K562 (cell line): ENCODE measurements at regions not wholly inside any gene's neighbourhood (a gene's known extent, or its start where the extent isn't known, plus 50 kb on each side); places are given as distances from the start of the nearest gene placed in this dataset.

Experiments
- ATAC-seq: fragments of 200-7000 bp; cut with Tn5 transposase; 3 replicates; pipeline ENCODE4 v1.9.1; 2020; ENCODE audit warnings: moderate library complexity
- BruUV-seq: library from RNA; stranded (reverse); fragments of 400-500 nt; replicated peaks from 2 replicates; lab custom pipeline; 2021; lab: Mats Ljungman, UMichigan
- CTCF ChIA-PET: fragments of 300-600 bp; formaldehyde crosslinking; extraction: SDS; loops from one replicate; lab custom pipeline; 2021; ENCODE audit warnings: low intra/inter-chr PET ratio; lab: Yijun Ruan, JAX
- POLR2A ChIA-PET: fragments of 300-600, 350-650 bp; sonication (Branson Sonifier 250); formaldehyde crosslinking; extraction: SDS; loops from one replicate; lab custom pipeline; 2021; ENCODE audit warnings: antibody characterized with exemption, inconsistent platforms; lab: Yijun Ruan, JAX
- DNase-seq, 4 experiments: peaks; one replicate each; pipeline versions ENCODE4 v3.0.0 to v3.0.0-alpha.2; 2011 to 2018; ENCODE audit warnings: low spot score in 3 of 4, mixed read lengths in 3 of 4; ENCODE audit errors: extremely low read depth in 1 of 4
- FAIRE-seq: peaks from 2 replicates; lab custom pipeline; 2011; peaks lifted over from hg19 to GRCh38; lab: Jason Lieb, UNC
- H2AFZ ChIP-seq: 2 replicates; pipeline ENCODE4 v1.6.0; 2011; ENCODE audit warnings: low read depth, low read length, control low read depth, inconsistent platforms
- H3K27ac ChIP-seq: fragments of 200-600 bp; 3 replicates; pipeline ENCODE4 v1.8.0; 2011; ENCODE audit warnings: low read depth, mild to moderate bottlenecking, control low read depth, inconsistent platforms, low read length, moderate library complexity, mixed read lengths; ENCODE audit errors: extremely low read depth
- H3K27me3 ChIP-seq, 2 experiments: fragments of 300-600 bp in 1 of 2; 2 replicates in 1 of 2; 3 replicates in 1 of 2; pipeline versions ENCODE4 v1.6.0 to v1.8.0; 2011; ENCODE audit warnings: inconsistent platforms in 2 of 2, low read length in 2 of 2, mild to moderate bottlenecking in 1 of 2, mixed read lengths in 1 of 2, moderate library complexity in 1 of 2; ENCODE audit not compliant: control insufficient read depth in 2 of 2, insufficient read depth in 2 of 2
- H3K36me3 ChIP-seq: fragments of 300-600 bp; 3 replicates; pipeline ENCODE4 v1.8.0; 2011; ENCODE audit warnings: mild to moderate bottlenecking, low read length, inconsistent platforms; ENCODE audit not compliant: control insufficient read depth, insufficient read depth
- H3K4me1 ChIP-seq, 2 experiments: fragments of 200-600 bp in 1 of 2; replicated peaks in 1 of 2; 2 replicates in 1 of 2; 3 replicates in 1 of 2; pipeline versions ENCODE4 v1.5.1 to v1.8.0; 2011; ENCODE audit warnings: inconsistent platforms in 2 of 2, low read length in 2 of 2, mild to moderate bottlenecking in 1 of 2, mixed read lengths in 1 of 2, moderate library complexity in 1 of 2; ENCODE audit not compliant: control insufficient read depth in 2 of 2, insufficient read depth in 2 of 2
- H3K4me2 ChIP-seq: 2 replicates; pipeline ENCODE4 v1.6.1; 2011; ENCODE audit warnings: low read length, control low read depth, inconsistent platforms, mixed read lengths; ENCODE audit not compliant: insufficient read depth
- H3K4me3 ChIP-seq: fragments of 200-600 bp; sonication (generic), shearing (Covaris generic); 2 replicates; pipeline ENCODE4 v1.5.1; 2016; ENCODE audit warnings: control low read depth, inconsistent platforms
- H3K79me2 ChIP-seq: fragments of 200-600 bp; 3 replicates; pipeline ENCODE4 v1.8.0; 2011; ENCODE audit warnings: low read length, inconsistent platforms; ENCODE audit not compliant: control insufficient read depth, insufficient read depth
- H3K9ac ChIP-seq, 2 experiments: 2 replicates each; pipeline versions ENCODE4 v1.6.0 to v1.6.1; 2011; ENCODE audit warnings: low read depth in 2 of 2, low read length in 2 of 2, control low read depth in 1 of 2, inconsistent platforms in 1 of 2, mild to moderate bottlenecking in 1 of 2, mixed read lengths in 1 of 2; ENCODE audit not compliant: insufficient read depth in 1 of 2
- H3K9me1 ChIP-seq: one replicate; pipeline ENCODE4 v1.6.0; 2011; ENCODE audit warnings: inconsistent platforms, mild to moderate bottlenecking, low read length, moderate library complexity; ENCODE audit not compliant: control insufficient read depth, insufficient read depth
- H3K9me3 ChIP-seq: replicated peaks from 2 replicates; pipeline ENCODE4 v1.5.1; 2011; ENCODE audit warnings: low read depth, low read length, inconsistent platforms; ENCODE audit not compliant: control insufficient read depth, insufficient read depth
- H4K20me1 ChIP-seq: replicated peaks from 2 replicates; pipeline ENCODE4 v1.6.1; 2011; ENCODE audit warnings: low read length, inconsistent platforms, mixed read lengths; ENCODE audit not compliant: control insufficient read depth, insufficient read depth
- BCOR ChIP-seq: fragments of 450-650 bp; IDR thresholded peaks from 2 replicates; pipeline ENCODE4 v1.6.1; 2016
- CCNT2 ChIP-seq: IDR thresholded peaks from 2 replicates; pipeline ENCODE4 v1.6.1; 2011; ENCODE audit warnings: borderline replicate concordance, low read depth, mild to moderate bottlenecking, moderate library complexity, mixed read lengths, low read length; ENCODE audit not compliant: insufficient read length; ENCODE audit errors: extremely low read depth
- CEBPB ChIP-seq: fragments of 450-650 bp; IDR thresholded peaks from 2 replicates; pipeline ENCODE4 v1.6.1; 2016; ENCODE audit warnings: missing genetic modification characterization, missing compliant biosample characterization
- DACH1 ChIP-seq: fragments of 450-650 bp; IDR thresholded peaks from 2 replicates; pipeline ENCODE4 v1.6.1; 2018; ENCODE audit not compliant: partially characterized antibody
- FOXM1 ChIP-seq, 2 experiments: fragments of 450-650 bp in 1 of 2; sonication (generic) in 1 of 2; formaldehyde crosslinking in 1 of 2; IDR thresholded peaks; 2 replicates each; pipeline versions ENCODE4 v1.6.1 to v1.9.0; 2017 to 2022; ENCODE audit warnings: low read depth in 2 of 2, mild to moderate bottlenecking in 2 of 2, missing genetic modification reagents in 1 of 2, moderate library complexity in 1 of 2
- MEF2A ChIP-seq: IDR thresholded peaks from 2 replicates; pipeline ENCODE4 v1.6.1; 2011; ENCODE audit warnings: low read depth, mild to moderate bottlenecking, low read length, moderate library complexity; ENCODE audit not compliant: control insufficient read depth
- RBM15 ChIP-seq: fragments of 200-400 bp; formaldehyde crosslinking; IDR thresholded peaks from 2 replicates; pipeline ENCODE4 v1.6.1; 2018; ENCODE audit warnings: mild to moderate bottlenecking, low read length, moderate library complexity; ENCODE audit not compliant: insufficient read depth
- SAP30 ChIP-seq: fragments of 200-600 bp; sonication (generic); IDR thresholded peaks from 2 replicates; pipeline ENCODE4 v1.6.1; 2012; ENCODE audit warnings: borderline replicate concordance, low read depth, mild to moderate bottlenecking, moderate library complexity, low read length, control low read depth, inconsistent platforms; ENCODE audit not compliant: insufficient read depth, poor library complexity, severe bottlenecking
- U2AF2 ChIP-seq: fragments of 200-400 bp; formaldehyde crosslinking; optimal IDR thresholded peaks from 2 replicates; pipeline ENCODE3; 2017; ENCODE audit warnings: low read depth, mild to moderate bottlenecking, low read length
- ZC3H11A ChIP-seq: IDR thresholded peaks from 2 replicates; pipeline ENCODE4 v1.6.1; 2012; ENCODE audit warnings: low read depth, low read length, improper control_type of control experiment
- ZNF766 ChIP-seq: fragments of 200-800 bp; sonication (Bioruptor generic); conservative IDR thresholded peaks from 2 replicates; pipeline ENCODE4 v1.6.1; 2016; ENCODE audit warnings: missing genetic modification characterization, missing compliant biosample characterization
- whole genome bisulfite sequencing: fragments of 100-300 bp; shearing (Covaris generic); methylation state at CpG from one replicate; pipeline ENCODE4 v1.1.6; 2016; ENCODE audit warnings: low coverage, mixed read lengths; ENCODE audit not compliant: insufficient coverage; ENCODE audit errors: missing lambda C conversion rate; 5-methylcytosine and 5-hydroxymethylcytosine counted together
- in situ Hi-C: fragments of 300-500 bp; cut with MboI; formaldehyde crosslinking; loops from 4 replicates; pipeline ENCODE4 v1.15.0; 2018; ENCODE audit warnings: inconsistent platforms, mixed read lengths
- intact Hi-C: fragments of 100-400 bp; cut with micrococcal nuclease; formaldehyde crosslinking; loops from 2 replicates; pipeline ENCODE4 v1.14.2; 2022

DNA sequence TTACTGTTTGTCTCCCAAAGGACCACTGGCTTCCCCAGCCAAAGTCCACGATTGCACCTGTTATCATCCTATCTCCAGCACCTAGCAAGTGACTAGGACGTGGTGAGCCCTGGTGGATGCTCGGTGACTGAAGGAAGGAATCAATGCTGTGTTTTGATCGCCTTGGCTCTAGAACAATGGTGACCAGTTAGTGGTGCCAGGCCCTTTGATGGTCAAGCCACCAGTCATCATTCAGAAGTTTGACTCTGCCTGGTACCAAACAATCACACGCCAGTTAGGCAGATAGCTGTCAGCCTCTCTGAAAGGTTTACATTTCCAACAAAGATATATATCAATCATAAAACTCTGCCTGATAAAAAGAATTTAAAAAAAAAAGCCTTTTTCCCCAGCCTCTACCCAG, 244.1 kb downstream of the SH3BP4 start:
- WGBS: 0% methylated on average over 4 of the region's 5 CpGs
- intact Hi-C loops: no loop called here
- DNase-seq (no peak), ATAC-seq (no peak)
- Histone ChIP-seq H3K9me1 (no peaks in the 10 kb centered on the region), H4K20me1 (no peaks in the 10 kb centered on the region), H3K27me3 (peaks cover 0 to 35% of the 10 kb centered on the region in 2 experiments; a peak in 3 of 5 replicates), H2AFZ (no peak overlapping the region), H3K4me3 (no peak overlapping the region), H3K9ac (no peak overlapping the region), H3K4me2 (no peak overlapping the region), H3K9me3 (no peaks in the 10 kb centered on the region), H3K36me3 (no peaks in the 10 kb centered on the region)
- no TSS peak for BruUV-seq
- ChIA-PET POLR2A (no interaction called here), CTCF (no interaction called here)
- in situ Hi-C loops: no loop called here
- TF ChIP-seq BCOR: no peak
- no peak for TF ChIP-seq DACH1
- TF ChIP-seq ZNF766 (CRISPR knock-in tag): no peak
- no peak for TF ChIP-seq CCNT2
- no peak for TF ChIP-seq RBM15
- TF ChIP-seq U2AF2: no peak
- no peak for TF ChIP-seq FOXM1 (IDR thresholded peaks at IDR 0.05; ENCODE audit: low read depth)
- TF ChIP-seq FOXM1 (CRISPR knock-in tag; IDR thresholded peaks at IDR 0.05; ENCODE audit: low read depth): no peak
- TF ChIP-seq CEBPB (tag): no peak
- TF ChIP-seq MEF2A: no peak
- TF ChIP-seq SAP30: no peak
- no peak for TF ChIP-seq ZC3H11A
- TF ChIP-seq, all 486 proteins: peak for 0
- no peak for FAIRE-seq
- H3K79me2 ChIP-seq: no peaks in the 10 kb centered on the region
- no peaks in the 10 kb centered on the region for H3K4me1 ChIP-seq
- no peak overlapping the region for H3K27ac ChIP-seq
